GM23338 (cell line): ENCODE measurements at regions not wholly inside any gene's neighbourhood (a gene's known extent, or its start where the extent isn't known, plus 50 kb on each side); places are given as distances from the start of the nearest gene placed in this dataset.
A peak's percentile ranks its signal among the peaks of the same experiment; 100 is the strongest.

Source experiments
- ATAC-seq: fragments of 200-7000 bp; cut with Tn5 transposase; 3 replicates; pipeline ENCODE4 v1.9.1; 2020
- DNase-seq: peaks from one replicate; pipeline ENCODE4 v3.0.0-alpha.2; 2015; ENCODE audit warnings: low spot score
- H2AFZ ChIP-seq: fragments of 200-600 bp; sonication (generic); 2 replicates; pipeline ENCODE4 v1.8.0; 2016; ENCODE audit warnings: antibody characterized with exemption, mild to moderate bottlenecking, moderate library complexity
- H3F3A ChIP-seq: fragments of 200-600 bp; sonication (generic); replicated peaks from 2 replicates; pipeline ENCODE4 v1.8.0; 2017; ENCODE audit warnings: antibody characterized with exemption, mixed run types, low read depth
- H3K27ac ChIP-seq: fragments of 200-600 bp; sonication (generic); 2 replicates; pipeline ENCODE4 v1.6.1; 2016; ENCODE audit warnings: low read depth
- H3K27me3 ChIP-seq: fragments of 200-600 bp; sonication (generic); 2 replicates; pipeline ENCODE4 v1.8.0; 2016; ENCODE audit warnings: mild to moderate bottlenecking, mixed run types, moderate library complexity; ENCODE audit not compliant: insufficient read depth
- H3K36me3 ChIP-seq: fragments of 200-600 bp; sonication (generic); 2 replicates; pipeline ENCODE4 v1.8.0; 2016; ENCODE audit warnings: mild to moderate bottlenecking; ENCODE audit not compliant: insufficient read depth
- H3K4me1 ChIP-seq: fragments of 200-600 bp; sonication (generic); 2 replicates; pipeline ENCODE4 v1.8.0; 2016; ENCODE audit warnings: mild to moderate bottlenecking, moderate library complexity; ENCODE audit not compliant: insufficient read depth
- H3K4me2 ChIP-seq: fragments of 200-600 bp; sonication (generic); 2 replicates; pipeline ENCODE4 v1.7.1; 2017; ENCODE audit warnings: mixed run types
- H3K4me3 ChIP-seq: fragments of 200-600 bp; sonication (generic); 2 replicates; pipeline ENCODE4 v1.6.1; 2016; ENCODE audit warnings: mixed run types
- H3K79me2 ChIP-seq: fragments of 200-600 bp; sonication (generic); replicated peaks from 2 replicates; pipeline ENCODE4 v1.8.0; 2017; ENCODE audit warnings: mild to moderate bottlenecking; ENCODE audit not compliant: insufficient read depth
- H3K9me2 ChIP-seq: fragments of 200-600 bp; sonication (generic); 2 replicates; pipeline ENCODE4 v1.8.0; 2017; ENCODE audit not compliant: insufficient read depth
- H4K20me1 ChIP-seq: fragments of 200-600 bp; sonication (generic); replicated peaks from 2 replicates; pipeline ENCODE4 v1.8.0; 2017; ENCODE audit warnings: mild to moderate bottlenecking; ENCODE audit not compliant: insufficient read depth
- H3K27ac Mint-ChIP-seq: 2 replicates; pipeline ENCODE4 v1.8.0; 2020; ENCODE audit warnings: inconsistent platforms, mild to moderate bottlenecking, moderate library complexity, mixed read lengths
- H3K27me3 Mint-ChIP-seq: 3 replicates; pipeline ENCODE4 v1.8.0; 2022; ENCODE audit warnings: low read depth, mild to moderate bottlenecking, moderate library complexity, mixed read lengths, inconsistent platforms; ENCODE audit not compliant: insufficient read depth, poor library complexity
- H3K36me3 Mint-ChIP-seq: 3 replicates; pipeline ENCODE4 v1.8.0; 2021; ENCODE audit warnings: low read depth, mild to moderate bottlenecking, inconsistent platforms, moderate library complexity, mixed read lengths
- H3K4me1 Mint-ChIP-seq: 3 replicates; pipeline ENCODE4 v1.8.0; 2020; ENCODE audit warnings: mild to moderate bottlenecking, inconsistent platforms, mixed read lengths
- H3K4me3 Mint-ChIP-seq: 3 replicates; pipeline ENCODE4 v1.8.0; 2021; ENCODE audit warnings: moderate library complexity, mild to moderate bottlenecking, inconsistent platforms, mixed read lengths
- H3K9me3 Mint-ChIP-seq: 3 replicates; pipeline ENCODE4 v1.8.0; 2020; ENCODE audit warnings: moderate library complexity, mild to moderate bottlenecking, inconsistent platforms, mixed read lengths
- CREB1 ChIP-seq: fragments of 250-450 bp; sonication (Bioruptor Pico); IDR thresholded peaks from 2 replicates; pipeline ENCODE4 v1.5.0; 2020; ENCODE audit warnings: low read depth, mild to moderate bottlenecking, moderate library complexity
- CTCF ChIP-seq, 2 experiments: fragments of 200-600 bp in 1 of 2; sonication (generic) in 1 of 2; conservative IDR thresholded peaks; 2 replicates each; pipeline versions ENCODE4 v1.5.1 to v1.6.1; 2016 to 2017; ENCODE audit warnings: antibody characterized with exemption in 2 of 2, low read depth in 2 of 2, mild to moderate bottlenecking in 2 of 2, moderate library complexity in 1 of 2
- ETS1 ChIP-seq: IDR thresholded peaks from 2 replicates; pipeline ENCODE4 v1.6.1; 2016; ENCODE audit warnings: antibody characterized with exemption
- EZH2 ChIP-seq: fragments of 200-600 bp; sonication (generic); IDR thresholded peaks from one replicate; pipeline ENCODE4 v1.8.0; 2017; ENCODE audit warnings: antibody characterized with exemption, mild to moderate bottlenecking, low read depth; ENCODE audit not compliant: unreplicated experiment
- EZH2phosphoT487 ChIP-seq: fragments of 200-600 bp; sonication (generic); IDR thresholded peaks from one replicate; pipeline ENCODE4 v1.8.1; 2018; ENCODE audit warnings: antibody characterized with exemption; ENCODE audit not compliant: unreplicated experiment
- JUNB ChIP-seq: IDR thresholded peaks from one replicate; pipeline ENCODE4 v1.6.1; 2016; ENCODE audit warnings: antibody characterized with exemption; ENCODE audit not compliant: unreplicated experiment
- NANOG ChIP-seq: IDR thresholded peaks from 2 replicates; pipeline ENCODE4 v1.6.1; 2016; ENCODE audit warnings: antibody characterized with exemption, borderline replicate concordance
- POLR2AphosphoS5 ChIP-seq: IDR thresholded peaks from 2 replicates; pipeline ENCODE4 v1.6.1; 2016; ENCODE audit warnings: antibody characterized with exemption, low read depth
- REST ChIP-seq: IDR thresholded peaks from one replicate; pipeline ENCODE4 v1.6.1; 2018; ENCODE audit warnings: antibody characterized with exemption; ENCODE audit not compliant: unreplicated experiment
- STAT1 ChIP-seq: IDR thresholded peaks from one replicate; pipeline ENCODE4 v1.6.1; 2016; ENCODE audit warnings: antibody characterized with exemption; ENCODE audit not compliant: unreplicated experiment
- ZNF114 ChIP-seq: fragments of 250-450 bp; sonication (Bioruptor Pico); IDR thresholded peaks from 2 replicates; pipeline ENCODE4 v1.5.0; 2020; ENCODE audit warnings: mild to moderate bottlenecking, moderate library complexity
- ZNF331 ChIP-seq: fragments of 250-450 bp; sonication (Bioruptor Pico); IDR thresholded peaks from 2 replicates; pipeline ENCODE4 v1.5.0; 2020; ENCODE audit warnings: low read depth, mild to moderate bottlenecking, moderate library complexity
- ZNF462 ChIP-seq: fragments of 250-450 bp; sonication (Bioruptor Pico); IDR thresholded peaks from 2 replicates; pipeline ENCODE4 v1.5.0; 2020; ENCODE audit warnings: mild to moderate bottlenecking, moderate library complexity

GRCh38 chr3:23645533-23646183 is 160.1 kb upstream of the UBE2E1 start:
- Histone ChIP-seq H3K79me2 (no peaks in the 10 kb centered on the region), H4K20me1 (no peaks in the 10 kb centered on the region), H3K36me3 (no peaks in the 10 kb centered on the region), H3K4me2 (peak overlapping the region; percentile 10), H3K27me3 (no peaks in the 10 kb centered on the region), H3F3A (0 out of 2 replicates have a peak, but pooled peaks cover 4% of the 10 kb centered on the region), H3K27ac (peak overlapping the region; percentile 73; the same call in 1 of the 2 replicates), H3K4me1 (peaks cover 52% of the 10 kb centered on the region), H3K9me2 (peaks cover 26% of the 10 kb centered on the region), H3K4me3 (no peak overlapping the region), H2AFZ (peak overlapping the region; percentile 57; the same call in 1 of the 2 replicates)
- ATAC-seq (no peak; the same call in 2 of the 3 replicates), DNase-seq (no peak)
- peaks cover 6% of the 10 kb centered on the region for H3K27me3 Mint-ChIP-seq
- peaks cover 54% of the 10 kb centered on the region for H3K4me1 Mint-ChIP-seq
- TF ChIP-seq ZNF331, result no peak
- TF ChIP-seq ETS1, result no peak
- no peak for TF ChIP-seq REST
- TF ChIP-seq EZH2phosphoT487, result no peak
- TF ChIP-seq ZNF462, result no peak
- no peak for TF ChIP-seq EZH2
- no peak for TF ChIP-seq CREB1 (CRISPR knock-in tag)
- no peak for TF ChIP-seq STAT1
- no peak for TF ChIP-seq JUNB
- no peak for TF ChIP-seq ZNF114 (CRISPR knock-in tag)
- TF ChIP-seq CTCF (conservative IDR thresholded peaks at IDR 0.05; ENCODE audit: low read depth in 2 of 2), result no peak
- no peak for TF ChIP-seq NANOG
- no peak for TF ChIP-seq POLR2AphosphoS5
- no peak overlapping the region; the same call in 2 of the 3 replicates for H3K4me3 Mint-ChIP-seq
- peaks cover 5% of the 10 kb centered on the region for H3K9me3 Mint-ChIP-seq
- H3K36me3 Mint-ChIP-seq, result peaks cover 10% of the 10 kb centered on the region; the same call in 2 of the 3 replicates
- peak overlapping the region; percentile 88 for H3K27ac Mint-ChIP-seq
